DMS153 treated with DMSO at 0.1 percent for 48 hours (cell line): ENCODE measurements at regions not wholly inside any gene's neighbourhood (a gene's known extent, or its start where the extent isn't known, plus 50 kb on each side); places are given as distances from the start of the nearest gene placed in this dataset.

Source experiments
- DNase-seq: peaks from one replicate; lab custom pipeline; 2025; ENCODE audit not compliant: unreplicated experiment; lab: John Stamatoyannopoulos, UW

- no peak for DNase-seq
Observed at GRCh38 chr3:156620901-156621300, 53.5 kb upstream of the TIPARP start.

GRCh38 chr3:156620260-156620659 lies 54.1 kb upstream of the TIPARP start:
- peak; percentile 79 for DNase-seq

GRCh38 chr3:156619376-156619775 lies 55.0 kb upstream of the TIPARP start:
- DNase-seq: no peak

- DNase-seq: no peak
Observed at GRCh38 chr3:156617781-156618180, 56.6 kb upstream of the TIPARP start.

GRCh38 chr3:156617145-156617544 lies 57.2 kb upstream of the TIPARP start:
- DNase-seq: no peak

GRCh38 chr3:156615592-156616173 lies 58.7 kb upstream of the TIPARP start:
- no peak for DNase-seq

GRCh38 chr3:156614642-156615511 lies 59.5 kb upstream of the TIPARP start:
- no peak for DNase-seq

- DNase-seq: no peak
Observed at GRCh38 chr3:156612903-156613302, 58.0 kb upstream of the SSR3 start.

- DNase-seq: no peak
Observed at GRCh38 chr3:156611870-156612494, 57.1 kb upstream of the SSR3 start.

- no peak for DNase-seq
Observed at GRCh38 chr3:156610154-156610553, 55.2 kb upstream of the SSR3 start.

GRCh38 chr3:156609546-156609945 lies 54.6 kb upstream of the SSR3 start:
- no peak for DNase-seq

GRCh38 chr3:156608601-156609514 lies 53.9 kb upstream of the SSR3 start:
- no peak for DNase-seq

- DNase-seq: no peak
Observed at GRCh38 chr3:156606729-156607128, 51.8 kb upstream of the SSR3 start.

GRCh38 chr3:156605686-156606605 lies 51.0 kb upstream of the SSR3 start:
- no peak for DNase-seq

- no peak for DNase-seq
Observed at GRCh38 chr3:156604642-156605144, 49.8 kb upstream of the SSR3 start.
